H1 (cell line): ENCODE measurements at regions not wholly inside any gene's neighbourhood (a gene's known extent, or its start where the extent isn't known, plus 50 kb on each side); places are given as distances from the start of the nearest gene placed in this dataset.

Experiments used
- CTCF ChIA-PET: fragments of 300-600 bp; sonication (Branson Sonifier 250); formaldehyde crosslinking; loops from one replicate; lab custom pipeline; 2021; ENCODE audit not compliant: partially characterized antibody; lab: Charles Lee
- POLR2A ChIA-PET: fragments of 300-600 bp; sonication (Branson Sonifier 250); formaldehyde crosslinking; loops from one replicate; lab custom pipeline; 2021; ENCODE audit warnings: inconsistent platforms; ENCODE audit not compliant: partially characterized antibody; lab: Charles Lee
- DNase-seq, 2 experiments: peaks; one replicate each; pipeline versions ENCODE4 v3.0.0 to v3.0.0-alpha.2; 2010 to 2022; ENCODE audit warnings: low spot score in 2 of 2, low read depth in 1 of 2, mixed read lengths in 1 of 2
- FAIRE-seq: peaks from 2 replicates; lab custom pipeline; 2011; peaks lifted over from hg19 to GRCh38; lab: Jason Lieb, UNC
- H2AFZ ChIP-seq: 2 replicates; pipeline ENCODE4 v1.8.1; 2012; ENCODE audit warnings: low read length, inconsistent platforms
- H2AK5ac ChIP-seq: 2 replicates; pipeline ENCODE4 v1.6.1; 2013; ENCODE audit warnings: low read depth, low read length
- H2BK120ac ChIP-seq: replicated peaks from 2 replicates; pipeline ENCODE3; 2013; ENCODE audit warnings: low read depth, low read length, inconsistent platforms
- H2BK12ac ChIP-seq: 2 replicates; pipeline ENCODE4 v1.6.1; 2013; ENCODE audit warnings: low read depth, low read length
- H2BK15ac ChIP-seq: 2 replicates; pipeline ENCODE4 v1.6.1; 2013; ENCODE audit warnings: low read length
- H2BK20ac ChIP-seq: 2 replicates; pipeline ENCODE4 v1.6.1; 2013; ENCODE audit warnings: low read length
- H2BK5ac ChIP-seq: 2 replicates; pipeline ENCODE4 v1.6.1; 2013; ENCODE audit warnings: low read depth, low read length
- H3K14ac ChIP-seq: 2 replicates; pipeline ENCODE4 v1.6.1; 2013; ENCODE audit warnings: inconsistent platforms; ENCODE audit not compliant: insufficient read length
- H3K18ac ChIP-seq: 2 replicates; pipeline ENCODE4 v1.6.1; 2013; ENCODE audit warnings: low read length; ENCODE audit errors: extremely low read depth
- H3K23ac ChIP-seq: 2 replicates; pipeline ENCODE4 v1.6.1; 2013; ENCODE audit warnings: inconsistent platforms; ENCODE audit not compliant: insufficient read length
- H3K23me2 ChIP-seq: 2 replicates; pipeline ENCODE4 v1.6.1; 2013; ENCODE audit warnings: low read depth, low read length
- H3K27ac ChIP-seq: 2 replicates; pipeline ENCODE4 v1.6.1; 2011; ENCODE audit warnings: low read depth, low read length, inconsistent platforms
- H3K27me3 ChIP-seq, 4 experiments: replicated peaks in 1 of 4; 1 replicate in 1 of 4; 2 replicates in 3 of 4; pipeline versions ENCODE4 v1.6.1 to v1.8.1; 2011 to 2013; ENCODE audit warnings: low read length in 3 of 4, mild to moderate bottlenecking in 3 of 4, inconsistent platforms in 2 of 4, mixed read lengths in 2 of 4, moderate library complexity in 1 of 4; ENCODE audit not compliant: control insufficient read depth in 3 of 4, insufficient read depth in 3 of 4; ENCODE audit errors: extremely low read depth in 1 of 4
- H3K36me3 ChIP-seq, 4 experiments: 2 replicates each; pipeline versions ENCODE4 v1.6.1 to v1.8.1; 2011 to 2013; ENCODE audit warnings: mild to moderate bottlenecking in 4 of 4, low read length in 3 of 4, moderate library complexity in 2 of 4, control low read depth in 1 of 4, inconsistent platforms in 1 of 4; ENCODE audit not compliant: insufficient read depth in 4 of 4, control insufficient read depth in 2 of 4
- H3K4ac ChIP-seq: replicated peaks from 2 replicates; pipeline ENCODE3; 2013; ENCODE audit warnings: low read length, low read depth, mixed read lengths, inconsistent platforms; ENCODE audit not compliant: insufficient read length
- H3K4me1 ChIP-seq, 4 experiments: replicated peaks in 1 of 4; 1 replicate in 1 of 4; 2 replicates in 3 of 4; pipeline versions ENCODE4 v1.6.1 to v1.8.1; 2011 to 2013; ENCODE audit warnings: low read length in 3 of 4, inconsistent platforms in 2 of 4, mixed read lengths in 1 of 4; ENCODE audit not compliant: insufficient read depth in 4 of 4, control insufficient read depth in 3 of 4
- H3K4me2 ChIP-seq, 2 experiments: 2 replicates each; pipeline versions ENCODE4 v1.6.1 to v1.8.1; 2011 to 2013; ENCODE audit warnings: low read depth in 2 of 2, low read length in 2 of 2, control low read depth in 1 of 2, inconsistent platforms in 1 of 2, mild to moderate bottlenecking in 1 of 2; ENCODE audit not compliant: insufficient read depth in 1 of 2
- H3K4me3 ChIP-seq, 4 experiments: fragments of 200-600, 300-600 bp in 1 of 4; sonication (generic), shearing (Covaris generic), sonication (Bioruptor Twin) in 1 of 4; 2 replicates each; pipeline versions ENCODE4 v1.5.1 to v1.8.1; 2011 to 2016; ENCODE audit warnings: low read length in 4 of 4, low read depth in 3 of 4, control low read depth in 2 of 4, inconsistent platforms in 2 of 4, mild to moderate bottlenecking in 2 of 4, mixed read lengths in 1 of 4, moderate library complexity in 1 of 4; ENCODE audit not compliant: insufficient read depth in 2 of 4; ENCODE audit errors: extremely low read depth in 1 of 4
- H3K56ac ChIP-seq: replicated peaks from 2 replicates; pipeline ENCODE3; 2013; ENCODE audit warnings: low read depth, mild to moderate bottlenecking, mixed read lengths, low read length, inconsistent platforms; ENCODE audit not compliant: insufficient read length
- H3K79me1 ChIP-seq: 2 replicates; pipeline ENCODE4 v1.6.1; 2013; ENCODE audit warnings: low read depth, low read length, control low read depth
- H3K79me2 ChIP-seq, 2 experiments: 2 replicates each; pipeline versions ENCODE4 v1.6.1 to v1.8.1; 2012 to 2013; ENCODE audit warnings: low read length in 2 of 2, mild to moderate bottlenecking in 2 of 2, inconsistent platforms in 1 of 2; ENCODE audit not compliant: insufficient read depth in 2 of 2, control insufficient read depth in 1 of 2
- H3K9ac ChIP-seq, 4 experiments: replicated peaks in 1 of 4; 1 replicate in 1 of 4; 2 replicates in 3 of 4; pipeline versions ENCODE4 v1.6.1 to v1.8.1; 2011 to 2013; ENCODE audit warnings: low read depth in 3 of 4, low read length in 3 of 4, control low read depth in 2 of 4, mild to moderate bottlenecking in 2 of 4, moderate library complexity in 2 of 4, inconsistent platforms in 1 of 4; ENCODE audit errors: extremely low read depth in 1 of 4
- H3K9me3 ChIP-seq, 2 experiments: 2 replicates each; pipeline versions ENCODE4 v1.6.1 to v1.8.1; 2012 to 2013; ENCODE audit warnings: mild to moderate bottlenecking in 2 of 2, moderate library complexity in 2 of 2, control low read depth in 1 of 2, inconsistent platforms in 1 of 2, low read depth in 1 of 2, low read length in 1 of 2, mixed read lengths in 1 of 2; ENCODE audit not compliant: insufficient read depth in 2 of 2
- H4K20me1 ChIP-seq, 2 experiments: replicated peaks in 1 of 2; 2 replicates each; pipeline versions ENCODE3 to v1.8.1; 2011 to 2013; ENCODE audit warnings: inconsistent platforms in 2 of 2, low read length in 2 of 2, mild to moderate bottlenecking in 1 of 2; ENCODE audit not compliant: insufficient read depth in 2 of 2, control insufficient read depth in 1 of 2
- H4K5ac ChIP-seq: 2 replicates; pipeline ENCODE4 v1.6.1; 2013; ENCODE audit warnings: low read length, low read depth, mixed read lengths, inconsistent platforms; ENCODE audit not compliant: insufficient read length
- H4K8ac ChIP-seq: 2 replicates; pipeline ENCODE4 v1.8.0; 2013; ENCODE audit warnings: mild to moderate bottlenecking, moderate library complexity, low read length, inconsistent platforms; ENCODE audit not compliant: insufficient read depth; ENCODE audit errors: extremely low read depth
- H4K91ac ChIP-seq: replicated peaks from 2 replicates; pipeline ENCODE3; 2013; ENCODE audit warnings: low read length, mixed read lengths, inconsistent platforms; ENCODE audit not compliant: insufficient read length
- CHD1 ChIP-seq: IDR thresholded peaks from 2 replicates; pipeline ENCODE4 v1.6.1; 2012; ENCODE audit warnings: low read depth, low read length, improper control_type of control experiment
- CTBP2 ChIP-seq: IDR thresholded peaks from 2 replicates; pipeline ENCODE4 v1.7.0; 2011; ENCODE audit warnings: borderline replicate concordance, mild to moderate bottlenecking, moderate library complexity, mixed read lengths, low read length; ENCODE audit not compliant: insufficient read depth, insufficient read length
- HDAC6 ChIP-seq: IDR thresholded peaks from one replicate; pipeline ENCODE4 v1.7.1; 2012; ENCODE audit warnings: low read depth, mild to moderate bottlenecking, inconsistent platforms, low read length, moderate library complexity
- KDM1A ChIP-seq: fragments of 200-600, 300-600 bp; sonication (generic); IDR thresholded peaks from 2 replicates; pipeline ENCODE4 v1.7.1; 2016; ENCODE audit warnings: mild to moderate bottlenecking, low read length, borderline replicate concordance
- MAFK ChIP-seq: IDR thresholded peaks from 2 replicates; pipeline ENCODE4 v1.6.1; 2012; ENCODE audit warnings: low read depth, mild to moderate bottlenecking, improper control_type of control experiment, low read length
- PHF8 ChIP-seq: fragments of 200-600 bp; sonication (generic); conservative IDR thresholded peaks from 2 replicates; pipeline ENCODE4 v1.7.1; 2012; ENCODE audit warnings: low read depth, mild to moderate bottlenecking, inconsistent platforms, low read length, moderate library complexity
- POU5F1 ChIP-seq: IDR thresholded peaks from 2 replicates; pipeline ENCODE4 v1.6.1; 2011; ENCODE audit warnings: low read depth, mild to moderate bottlenecking, low read length, moderate library complexity
- RXRA ChIP-seq: IDR thresholded peaks from 2 replicates; pipeline ENCODE4 v1.6.1; 2011; ENCODE audit warnings: low read depth, mild to moderate bottlenecking, low read length, moderate library complexity; ENCODE audit not compliant: insufficient read depth
- SAP30 ChIP-seq: fragments of 300-600 bp; sonication (generic); IDR thresholded peaks from 2 replicates; pipeline ENCODE4 v1.7.1; 2012; ENCODE audit warnings: low read length, moderate library complexity, mild to moderate bottlenecking, inconsistent platforms; ENCODE audit not compliant: insufficient read depth, insufficient replicate concordance
- SP2 ChIP-seq: IDR thresholded peaks from 2 replicates; pipeline ENCODE4 v1.6.1; 2012; ENCODE audit warnings: mild to moderate bottlenecking, low read length, inconsistent platforms
- TBP ChIP-seq: IDR thresholded peaks from 2 replicates; pipeline ENCODE4 v1.6.1; 2011; ENCODE audit warnings: low read depth, low read length, improper control_type of control experiment
- TEAD4 ChIP-seq: IDR thresholded peaks from 2 replicates; pipeline ENCODE4 v1.6.1; 2012; ENCODE audit warnings: low read depth, low read length, inconsistent platforms, mixed read lengths
- WGBS, 2 experiments: shearing (Covaris generic) in 1 of 2; methylation state at CpG; one replicate each; pipeline versions ENCODE4 v1.1.6 to v1.1.7; 2013 to 2015; ENCODE audit warnings: low lambda C conversion rate in 2 of 2, mixed read lengths in 2 of 2, inconsistent platforms in 1 of 2, low coverage in 1 of 2, missing lambda C conversion rate in 1 of 2; ENCODE audit not compliant: insufficient replicate concordance in 2 of 2, insufficient coverage in 1 of 2, insufficient read length in 1 of 2; ENCODE audit errors: extremely low coverage in 1 of 2, missing lambda C conversion rate in 1 of 2; 5-methylcytosine and 5-hydroxymethylcytosine counted together

- no peak overlapping the region for H3K4me2 ChIP-seq
- no peaks in the 10 kb centered on the region for H3K4me1 ChIP-seq
- H3K27me3 ChIP-seq: no peaks in the 10 kb centered on the region
- no peak overlapping the region for H3K4me3 ChIP-seq
- H2AFZ ChIP-seq: no peak overlapping the region
- POLR2A ChIA-PET: no interaction called here
- no peaks in the 10 kb centered on the region for H3K79me2 ChIP-seq
- H4K8ac ChIP-seq: no peak overlapping the region
- H3K14ac ChIP-seq: no peak overlapping the region
- no peak overlapping the region for H3K27ac ChIP-seq
- 98% methylated on average over 4 of the region's 4 CpGs; no CpG with 5 or more reads in 1 of the 2 experiments for WGBS, 2 experiments
- H3K79me1 ChIP-seq: no peaks in the 10 kb centered on the region
- no peak overlapping the region for H3K23ac ChIP-seq
- no peak for TF ChIP-seq TBP
- TF ChIP-seq PHF8: no peak
- TF ChIP-seq CTBP2: no peak
- TF ChIP-seq TEAD4: no peak
- no peak for TF ChIP-seq SAP30
- no peak for TF ChIP-seq SP2
- TF ChIP-seq MAFK: no peak
- TF ChIP-seq RXRA: no peak
- TF ChIP-seq POU5F1: no peak
- TF ChIP-seq KDM1A: no peak
- TF ChIP-seq CHD1: no peak
- TF ChIP-seq HDAC6: no peak
- H3K18ac ChIP-seq: no peak overlapping the region
- no peaks in the 10 kb centered on the region for H4K20me1 ChIP-seq
- H2BK120ac ChIP-seq: no peak overlapping the region
- H3K4ac ChIP-seq: no peak overlapping the region
- DNase-seq (no peak), FAIRE-seq (no peak)
- H2BK15ac ChIP-seq: no peak overlapping the region
- H3K56ac ChIP-seq: no peak overlapping the region
- CTCF ChIA-PET: interaction anchor here (0.7 kb wide), 1 partner anchor 27 kb away, joined by 3 read pairs; no protein-coding TSS in a partner anchor
- no peak overlapping the region for H2BK12ac ChIP-seq
- no peak overlapping the region for H3K9ac ChIP-seq
- H3K9me3 ChIP-seq: no peaks in the 10 kb centered on the region
- H2BK20ac ChIP-seq: no peak overlapping the region
- H3K36me3 ChIP-seq: no peaks in the 10 kb centered on the region
- H3K23me2 ChIP-seq: no peaks in the 10 kb centered on the region
- H2BK5ac ChIP-seq: no peak overlapping the region
- H4K91ac ChIP-seq: no peak overlapping the region
- no peak overlapping the region for H2AK5ac ChIP-seq
- no peak overlapping the region for H4K5ac ChIP-seq
These were observed 349.1 kb upstream of the PTPRD start for GRCh38 chr9:10961883-10962282.
